CD14-positive monocyte (primary cell): ENCODE measurements at regions not wholly inside any gene's neighbourhood (a gene's known extent, or its start where the extent isn't known, plus 50 kb on each side); places are given as distances from the start of the nearest gene placed in this dataset.

ENCODE experiments used
- DNase-seq, 3 donors: peaks; one replicate each; pipeline ENCODE4 v3.0.0-alpha.2; 2011 to 2022
- H2AFZ ChIP-seq: 2 replicates; pipeline ENCODE4 v1.6.0; 2012; ENCODE audit warnings: mild to moderate bottlenecking, low read depth, low read length, inconsistent platforms; ENCODE audit not compliant: insufficient read depth, poor library complexity, severe bottlenecking
- H3K27ac ChIP-seq, 2 donors: 1 replicate in 1 of 2; 2 replicates in 1 of 2; pipeline ENCODE4 v1.5.1; 2012 to 2013; ENCODE audit warnings: low read length in 2 of 2, control low read depth in 1 of 2, inconsistent platforms in 1 of 2, low read depth in 1 of 2, mild to moderate bottlenecking in 1 of 2
- H3K27me3 ChIP-seq, 2 donors: one replicate each; pipeline versions ENCODE4 v1.6.0 to v1.6.1; 2011 to 2013; ENCODE audit warnings: low read length in 2 of 2; ENCODE audit not compliant: control insufficient read depth in 2 of 2, insufficient read depth in 2 of 2
- H3K36me3 ChIP-seq, 2 donors: replicated peaks in 1 of 2; 1 replicate in 1 of 2; 2 replicates in 1 of 2; pipeline versions ENCODE4 v1.5.1 to v1.6.1; 2012 to 2013; ENCODE audit warnings: low read length in 2 of 2, control low read depth in 1 of 2, inconsistent platforms in 1 of 2, mild to moderate bottlenecking in 1 of 2; ENCODE audit not compliant: insufficient read depth in 2 of 2, control insufficient read depth in 1 of 2
- H3K4me1 ChIP-seq, 2 donors: 1 replicate in 1 of 2; 2 replicates in 1 of 2; pipeline versions ENCODE4 v1.5.1 to v1.6.1; 2012 to 2013; ENCODE audit warnings: low read length in 2 of 2, control low read depth in 1 of 2, inconsistent platforms in 1 of 2, mild to moderate bottlenecking in 1 of 2, moderate library complexity in 1 of 2; ENCODE audit not compliant: insufficient read depth in 2 of 2, control insufficient read depth in 1 of 2
- H3K4me2 ChIP-seq: replicated peaks from 2 replicates; pipeline ENCODE3; 2012; ENCODE audit warnings: low read length, moderate library complexity, mild to moderate bottlenecking; ENCODE audit not compliant: poor library complexity, severe bottlenecking; ENCODE audit errors: extremely low read depth
- H3K4me3 ChIP-seq, 3 experiments: fragments of 200-600 bp in 1 of 3; sonication (generic) in 1 of 3; replicated peaks in 1 of 3; 1 replicate in 2 of 3; 2 replicates in 1 of 3; pipeline ENCODE4 v1.5.1; 2011 to 2013; ENCODE audit warnings: low read length in 3 of 3, mild to moderate bottlenecking in 3 of 3, control low read depth in 2 of 3, low read depth in 2 of 3, inconsistent platforms in 1 of 3, moderate library complexity in 1 of 3
- H3K79me2 ChIP-seq: 2 replicates; pipeline ENCODE4 v1.6.0; 2012; ENCODE audit warnings: mild to moderate bottlenecking, control low read depth, inconsistent platforms, low read length, moderate library complexity; ENCODE audit not compliant: insufficient read depth
- H3K9ac ChIP-seq: 2 replicates; pipeline ENCODE4 v1.6.0; 2017; ENCODE audit warnings: low read length, mild to moderate bottlenecking; ENCODE audit not compliant: insufficient read depth, poor library complexity, severe bottlenecking
- H3K9me3 ChIP-seq, 2 donors: replicated peaks in 1 of 2; 1 replicate in 1 of 2; 2 replicates in 1 of 2; pipeline versions ENCODE4 v1.5.1 to v1.6.1; 2012 to 2013; ENCODE audit warnings: low read length in 2 of 2, control low read depth in 1 of 2; ENCODE audit not compliant: control insufficient read depth in 1 of 2, insufficient read depth in 1 of 2
- H4K20me1 ChIP-seq: 2 replicates; pipeline ENCODE4 v1.6.0; 2012; ENCODE audit warnings: mild to moderate bottlenecking, low read length, control low read depth, moderate library complexity; ENCODE audit not compliant: insufficient read depth
- H3K27ac Mint-ChIP-seq, 7 donors: one replicate each; pipeline ENCODE4 v1.8.0; 2020; ENCODE audit warnings: mild to moderate bottlenecking in 7 of 7, mixed read lengths in 7 of 7, moderate library complexity in 6 of 7, inconsistent platforms in 2 of 7
- H3K27me3 Mint-ChIP-seq, 3 donors: one replicate each; pipeline ENCODE4 v1.8.0; 2021 to 2022; ENCODE audit warnings: low read depth in 3 of 3, mild to moderate bottlenecking in 3 of 3, mixed read lengths in 3 of 3, moderate library complexity in 3 of 3, inconsistent platforms in 1 of 3
- H3K36me3 Mint-ChIP-seq, 2 donors: one replicate each; pipeline ENCODE4 v1.8.0; 2020; ENCODE audit warnings: mixed read lengths in 2 of 2, inconsistent platforms in 1 of 2, mild to moderate bottlenecking in 1 of 2
- H3K4me1 Mint-ChIP-seq: one replicate; pipeline ENCODE4 v1.8.0; 2020; ENCODE audit warnings: mild to moderate bottlenecking, mixed read lengths
- H3K4me3 Mint-ChIP-seq, 2 donors: one replicate each; pipeline ENCODE4 v1.8.0; 2020; ENCODE audit warnings: mild to moderate bottlenecking in 2 of 2, mixed read lengths in 2 of 2, moderate library complexity in 1 of 2
- H3K9me3 Mint-ChIP-seq, 7 donors: one replicate each; pipeline ENCODE4 v1.8.0; 2020 to 2022; ENCODE audit warnings: mixed read lengths in 7 of 7, mild to moderate bottlenecking in 6 of 7, moderate library complexity in 6 of 7, inconsistent platforms in 2 of 7
- WGBS: methylation state at CpG from one replicate; pipeline ENCODE4 v1.1.5; 2013; ENCODE audit warnings: missing lambda C conversion rate; ENCODE audit not compliant: insufficient coverage; 5-methylcytosine and 5-hydroxymethylcytosine counted together
- intact Hi-C, 2 donors: fragments of 100-400 bp; cut with micrococcal nuclease; formaldehyde crosslinking; loops; one replicate each; pipeline versions ENCODE4 v1.15.0 to v1.15.1; 2023
- TF ChIP-seq, protein P1 (sequence below): fragments of 200-600 bp; IDR thresholded peaks from one replicate; pipeline ENCODE4 v1.8.0; 2022; ENCODE audit warnings: antibody characterized with exemption, mild to moderate bottlenecking

DNA sequence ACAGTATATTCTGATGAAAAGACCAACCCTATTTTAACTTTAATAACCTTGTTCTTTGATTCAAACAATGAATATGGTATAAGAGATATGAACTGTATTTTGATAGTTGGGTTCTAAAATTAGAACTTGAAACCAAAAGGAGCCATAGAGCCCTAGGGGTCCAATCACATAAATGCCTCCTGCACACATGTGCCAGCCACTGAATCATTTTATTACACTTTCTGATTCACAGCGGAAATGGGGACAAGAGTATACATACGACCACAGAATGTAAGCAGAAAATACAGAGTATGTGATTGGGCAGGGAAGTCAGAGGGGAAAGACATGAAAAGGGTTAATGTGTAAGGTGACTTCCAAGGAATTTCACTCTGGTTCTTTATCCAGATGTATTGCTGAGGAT is 1000.2 kb downstream of the NR2F1-AS1 start:
- Mint-ChIP-seq H3K9me3 (peaks cover 0 to 6% (median 4%) of the 10 kb centered on the region in 7 donors), H3K36me3 (no peaks in the 10 kb centered on the region), H3K27me3 (no peaks in the 10 kb centered on the region), H3K4me1 (no peaks in the 10 kb centered on the region), H3K4me3 (no peak overlapping the region), H3K27ac (no peak overlapping the region)
- TF ChIP-seq, protein P1, sequence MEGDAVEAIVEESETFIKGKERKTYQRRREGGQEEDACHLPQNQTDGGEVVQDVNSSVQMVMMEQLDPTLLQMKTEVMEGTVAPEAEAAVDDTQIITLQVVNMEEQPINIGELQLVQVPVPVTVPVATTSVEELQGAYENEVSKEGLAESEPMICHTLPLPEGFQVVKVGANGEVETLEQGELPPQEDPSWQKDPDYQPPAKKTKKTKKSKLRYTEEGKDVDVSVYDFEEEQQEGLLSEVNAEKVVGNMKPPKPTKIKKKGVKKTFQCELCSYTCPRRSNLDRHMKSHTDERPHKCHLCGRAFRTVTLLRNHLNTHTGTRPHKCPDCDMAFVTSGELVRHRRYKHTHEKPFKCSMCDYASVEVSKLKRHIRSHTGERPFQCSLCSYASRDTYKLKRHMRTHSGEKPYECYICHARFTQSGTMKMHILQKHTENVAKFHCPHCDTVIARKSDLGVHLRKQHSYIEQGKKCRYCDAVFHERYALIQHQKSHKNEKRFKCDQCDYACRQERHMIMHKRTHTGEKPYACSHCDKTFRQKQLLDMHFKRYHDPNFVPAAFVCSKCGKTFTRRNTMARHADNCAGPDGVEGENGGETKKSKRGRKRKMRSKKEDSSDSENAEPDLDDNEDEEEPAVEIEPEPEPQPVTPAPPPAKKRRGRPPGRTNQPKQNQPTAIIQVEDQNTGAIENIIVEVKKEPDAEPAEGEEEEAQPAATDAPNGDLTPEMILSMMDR, result no peak
- no CpG with 5 or more reads among the region's 2 CpGs for WGBS
- no peak for DNase-seq
- Histone ChIP-seq H3K36me3 (no peaks in the 10 kb centered on the region), H3K9me3 (no peaks in the 10 kb centered on the region), H3K27ac (no peak overlapping the region), H3K9ac (no peak overlapping the region), H3K4me2 (no peak overlapping the region), H3K27me3 (no peaks in the 10 kb centered on the region), H3K4me1 (no peaks in the 10 kb centered on the region), H2AFZ (no peak overlapping the region), H3K79me2 (no peaks in the 10 kb centered on the region), H4K20me1 (no peaks in the 10 kb centered on the region), H3K4me3 (no peak overlapping the region)
- intact Hi-C loops, result no loop called here

DNA sequence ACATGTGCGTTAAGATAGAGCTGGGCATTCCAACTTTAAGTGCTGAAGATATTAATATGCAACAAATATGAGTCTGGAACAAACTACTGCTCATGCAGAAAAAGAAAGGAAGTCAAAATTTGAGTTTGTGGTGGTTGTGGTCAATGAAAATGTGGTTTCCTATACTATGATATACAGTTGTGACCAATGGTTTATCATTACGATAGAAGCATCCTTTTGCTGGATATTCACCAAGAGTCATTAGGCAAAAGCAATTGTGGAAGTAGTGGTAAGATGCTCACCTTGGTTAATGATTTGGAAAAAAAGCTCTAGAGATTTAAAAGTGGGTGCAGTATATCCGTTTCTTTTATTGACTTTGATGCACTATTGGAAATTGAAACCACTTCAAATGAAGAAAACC is 1007.0 kb downstream of the NR2F1-AS1 start:
- Mint-ChIP-seq H3K36me3 (no peaks in the 10 kb centered on the region), H3K9me3 (peaks cover 0 to 8% (median 0%) of the 10 kb centered on the region in 7 donors), H3K4me3 (no peak overlapping the region), H3K27me3 (no peaks in the 10 kb centered on the region), H3K27ac (no peak overlapping the region), H3K4me1 (no peaks in the 10 kb centered on the region)
- Histone ChIP-seq H4K20me1 (no peaks in the 10 kb centered on the region), H3K4me3 (no peak overlapping the region), H3K4me2 (no peak overlapping the region), H3K9ac (no peak overlapping the region), H3K9me3 (no peaks in the 10 kb centered on the region), H2AFZ (no peak overlapping the region), H3K79me2 (no peaks in the 10 kb centered on the region), H3K27ac (no peak overlapping the region), H3K27me3 (no peaks in the 10 kb centered on the region), H3K4me1 (no peaks in the 10 kb centered on the region), H3K36me3 (no peaks in the 10 kb centered on the region)
- TF ChIP-seq, protein P1, result no peak
- DNase-seq, result no peak
- WGBS, result no CpG with 5 or more reads among the region's 3 CpGs
- intact Hi-C loops, result no loop called here
